Stimulated activated naive CD8-positive, alpha-beta T cell treated with anti-CD3 and anti-CD28 coated beads, Interleukin-15, Interleukin-2, amounts not matched to agents 100 U/mL and 50 U/mL, for 24 hours (primary cell): ENCODE measurements at regions not wholly inside any gene's neighbourhood (a gene's known extent, or its start where the extent isn't known, plus 50 kb on each side); places are given as distances from the start of the nearest gene placed in this dataset.
"Not testable (repeated sequence)": the region's sequence is repeated elsewhere in the genome, so short reads cannot be mapped to it uniquely, and the experiment has no call there.

Source experiments
- ATAC-seq: fragments of 150-1000 bp; cut with Tn5 transposase; one replicate; pipeline ENCODE4 v1.10.0; 2021
- DNase-seq: peaks from one replicate; pipeline ENCODE4 v3.0.0; 2021

- ATAC-seq (no peak), DNase-seq (no peak)
Observed at GRCh38 chr16:5751216-5751615, 653.6 kb upstream of the EEF2KMT start.

GRCh38 chr16:5750439-5750838 is 652.8 kb upstream of the EEF2KMT start:
- not testable (repeated sequence) for DNase-seq, ATAC-seq

DNA sequence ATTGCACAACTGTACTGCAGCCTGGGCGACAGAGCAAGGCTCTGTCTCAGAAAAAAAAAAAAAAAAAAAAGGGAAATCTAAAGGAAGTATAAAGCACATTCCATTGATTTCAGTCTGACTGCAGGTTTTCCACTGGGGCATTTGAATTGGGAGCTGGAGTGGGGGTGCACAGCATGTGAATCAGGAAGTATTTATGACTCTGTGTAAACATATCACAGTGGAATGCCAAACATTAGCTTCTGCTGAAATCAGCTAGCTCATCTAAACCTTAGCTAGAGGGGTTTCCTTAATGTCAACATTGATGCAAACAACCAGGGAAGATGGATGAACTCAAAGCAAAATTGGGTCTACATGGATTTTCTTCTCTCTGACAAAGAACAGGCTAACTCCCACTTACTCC is 641.0 kb upstream of the EEF2KMT start:
- DNase-seq (no peak), ATAC-seq (no peak)

DNA sequence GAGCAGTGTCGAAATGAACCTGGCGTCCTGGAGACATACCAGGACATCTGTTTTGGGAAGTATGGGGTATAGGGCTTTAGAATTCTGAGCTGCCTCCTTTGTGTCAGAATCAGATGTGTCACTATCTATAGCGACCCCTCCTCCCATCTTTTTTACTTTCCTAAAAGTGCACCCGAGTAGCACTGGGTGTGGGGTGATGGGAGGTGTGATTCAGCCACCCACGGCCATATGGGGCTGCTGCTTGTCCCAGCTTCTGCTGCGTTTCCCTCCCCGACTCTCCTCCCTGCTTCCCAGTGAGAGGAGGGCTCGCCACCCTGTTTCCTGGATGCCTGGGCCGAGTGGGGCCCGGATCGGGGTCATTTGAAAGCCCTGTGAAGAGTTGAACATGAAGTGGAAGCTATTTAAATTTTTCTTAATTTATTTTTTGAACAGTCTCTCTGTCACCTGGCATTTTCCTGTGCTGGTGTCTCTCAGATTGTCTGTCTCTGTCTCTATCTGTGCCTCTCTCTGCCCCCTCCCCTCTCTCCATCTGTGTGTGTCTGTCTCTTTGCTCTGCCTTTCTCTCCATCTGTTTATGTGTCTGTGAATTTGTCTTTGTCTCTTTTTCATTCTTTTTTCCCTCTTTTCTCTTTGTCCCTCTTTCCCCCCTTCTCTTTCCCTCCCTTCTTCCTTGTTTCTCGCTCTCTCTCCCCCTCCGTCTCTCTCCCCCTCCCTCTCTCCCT is 638.8 kb upstream of the EEF2KMT start:
- no peak for ATAC-seq

GRCh38 chr16:5735444-5735843 is 637.8 kb upstream of the EEF2KMT start:
- no peak for ATAC-seq
- no peak for DNase-seq

More for the DNA sequence above, 638.8 kb upstream of the EEF2KMT start:
- no peak for DNase-seq

GRCh38 chr16:5730783-5731182 is 633.2 kb upstream of the EEF2KMT start:
- DNase-seq (no peak), ATAC-seq (no peak)

GRCh38 chr16:5722116-5722619 is 624.6 kb upstream of the EEF2KMT start:
- ATAC-seq (no peak), DNase-seq (no peak)

- DNase-seq, result no peak
- no peak for ATAC-seq
Observed at GRCh38 chr16:5715155-5715554, 617.6 kb upstream of the EEF2KMT start.

GRCh38 chr16:5709889-5710288 is 612.3 kb upstream of the EEF2KMT start:
- ATAC-seq, result no peak
- DNase-seq, result no peak

GRCh38 chr16:5706211-5706610 is 608.6 kb upstream of the EEF2KMT start:
- DNase-seq, result no peak
- no peak for ATAC-seq

DNA sequence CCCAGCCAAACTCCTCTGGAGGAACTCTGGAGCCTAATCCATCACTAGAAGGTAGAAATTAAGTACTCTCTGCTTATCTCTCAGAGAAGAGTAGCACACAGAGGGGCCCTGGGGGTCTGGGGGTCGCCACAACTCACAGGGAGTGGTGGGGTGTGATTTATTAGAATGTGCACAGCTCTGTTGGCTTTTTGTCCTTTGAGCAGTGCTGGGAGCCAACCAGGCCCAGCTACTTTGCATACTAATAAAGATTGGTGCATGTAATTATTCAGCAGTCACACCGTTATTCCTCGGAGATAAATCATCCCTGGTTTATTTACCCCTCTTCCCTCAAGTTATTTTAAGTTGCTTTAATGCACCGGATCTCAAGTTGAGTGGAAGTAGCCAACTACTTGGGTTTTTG is 606.7 kb upstream of the EEF2KMT start:
- ATAC-seq, result no peak

GRCh38 chr16:5693426-5693825 is 595.8 kb upstream of the EEF2KMT start:
- no peak for DNase-seq
- no peak for ATAC-seq

More for the DNA sequence above, 606.7 kb upstream of the EEF2KMT start:
- no peak for DNase-seq

DNA sequence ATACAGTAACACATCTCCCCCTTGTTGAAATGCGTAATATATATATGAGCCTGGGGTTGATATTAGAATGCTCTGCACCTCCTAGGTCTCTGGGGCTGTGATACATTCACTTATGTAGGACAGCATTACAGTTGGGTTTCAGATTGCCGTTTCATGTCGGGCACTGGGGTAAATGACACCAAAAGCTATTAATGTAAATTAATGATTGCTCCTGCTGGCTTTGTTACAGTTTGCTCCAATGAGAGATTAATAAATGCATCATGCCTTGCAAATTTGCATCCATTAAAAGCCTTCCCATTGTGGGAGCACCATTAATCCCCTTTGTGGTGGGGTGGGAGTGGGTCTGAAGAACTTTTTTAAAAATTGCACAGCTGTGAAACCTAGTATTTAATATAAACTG is 584.4 kb upstream of the EEF2KMT start:
- no peak for DNase-seq
- no peak for ATAC-seq

DNA sequence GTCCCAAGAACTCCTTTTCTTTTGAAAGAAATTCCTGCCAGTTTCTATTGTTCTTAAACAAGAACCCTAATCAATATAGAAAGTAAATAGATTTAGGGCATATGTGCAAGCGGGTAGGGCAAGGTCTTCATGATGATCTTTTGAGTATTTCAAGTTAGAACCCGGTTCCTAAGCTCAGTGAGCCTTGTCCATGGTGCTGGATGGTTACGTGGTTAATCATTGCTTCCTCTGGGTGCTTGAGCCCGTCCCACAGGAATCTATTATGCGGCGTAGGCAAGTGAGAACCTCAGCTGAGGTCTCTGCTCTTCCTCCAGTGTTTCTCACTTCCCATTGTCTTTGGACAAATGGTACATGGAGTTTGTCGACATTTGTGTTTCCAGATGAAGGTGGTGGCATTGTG is 580.8 kb upstream of the EEF2KMT start:
- ATAC-seq, result no peak
- no peak for DNase-seq

GRCh38 chr16:5671421-5671820 is 573.8 kb upstream of the EEF2KMT start:
- ATAC-seq (no peak), DNase-seq (no peak)

- ATAC-seq, result no peak
Observed at GRCh38 chr16:5670198-5670597, 572.6 kb upstream of the EEF2KMT start.

DNA sequence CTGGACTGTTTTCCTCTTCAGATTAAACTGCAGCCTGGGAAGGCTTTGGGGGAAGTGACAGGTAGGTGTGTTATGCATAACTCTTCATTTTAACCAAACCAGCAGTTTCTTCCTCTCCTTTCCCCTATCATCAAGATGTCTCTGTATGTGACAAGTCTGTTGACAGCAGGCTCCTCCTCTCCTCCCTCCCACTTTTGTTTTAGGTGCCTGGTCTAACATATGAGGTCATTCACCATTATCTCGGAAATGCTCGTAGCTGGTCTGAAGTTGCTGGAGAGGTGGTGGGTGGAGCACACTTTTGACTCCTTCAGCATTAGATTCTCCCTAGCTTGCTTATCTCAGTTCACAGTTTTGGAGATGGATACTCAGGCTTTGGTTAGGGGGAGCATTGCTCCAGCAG is 571.0 kb upstream of the EEF2KMT start:
- ATAC-seq (no peak), DNase-seq (no peak)

More at GRCh38 chr16:5670198-5670597, 572.6 kb upstream of the EEF2KMT start:
- DNase-seq, result no peak

DNA sequence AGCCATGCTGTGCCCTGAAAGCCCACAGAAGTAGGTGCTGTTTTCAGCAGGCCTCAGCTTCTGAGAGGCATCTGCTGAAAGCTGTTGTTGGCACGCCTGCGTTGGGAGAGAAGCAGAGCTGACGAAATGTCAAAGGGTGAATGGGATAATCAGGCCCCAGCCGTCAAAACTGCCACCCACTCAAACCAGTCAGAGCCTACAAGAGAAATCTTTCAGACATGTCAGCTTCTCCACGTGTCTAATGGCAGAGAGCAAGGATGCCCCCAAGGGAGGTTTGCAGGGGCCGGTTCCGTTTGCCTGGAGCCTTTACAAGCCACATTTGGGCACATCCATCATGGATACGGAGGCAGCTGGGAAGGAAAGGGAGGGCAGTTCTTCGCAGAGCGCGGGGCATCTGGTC is 568.2 kb upstream of the EEF2KMT start:
- DNase-seq (no peak), ATAC-seq (no peak)

- ATAC-seq, result no peak
Observed at GRCh38 chr16:5653789-5654188, 556.2 kb upstream of the EEF2KMT start.

DNA sequence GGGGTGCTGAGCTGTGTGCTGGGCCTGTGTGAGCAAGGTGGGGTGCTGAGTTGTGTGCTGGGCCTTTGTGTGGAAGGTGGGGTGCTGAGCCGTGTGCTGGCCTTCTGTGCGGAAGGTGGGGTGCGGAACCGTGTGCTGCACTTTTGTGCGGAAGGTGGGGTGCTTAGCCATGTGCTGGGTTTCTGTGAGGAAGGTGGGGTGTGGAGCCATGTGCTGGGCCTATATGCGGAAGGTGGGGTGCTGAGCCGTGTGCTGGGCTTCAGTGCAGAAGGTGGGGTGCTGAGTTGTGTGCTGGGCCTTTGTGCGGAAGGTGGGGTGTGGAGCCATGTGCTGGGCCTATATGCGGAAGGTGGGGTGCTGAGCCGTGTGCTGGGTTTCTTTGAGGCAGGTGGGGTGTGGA is 555.4 kb upstream of the EEF2KMT start:
- no peak for ATAC-seq
- no peak for DNase-seq

More at GRCh38 chr16:5653789-5654188, 556.2 kb upstream of the EEF2KMT start:
- DNase-seq, result no peak

- no peak for DNase-seq
- ATAC-seq, result no peak
Observed at GRCh38 chr16:5649762-5650743, 552.5 kb upstream of the EEF2KMT start.

DNA sequence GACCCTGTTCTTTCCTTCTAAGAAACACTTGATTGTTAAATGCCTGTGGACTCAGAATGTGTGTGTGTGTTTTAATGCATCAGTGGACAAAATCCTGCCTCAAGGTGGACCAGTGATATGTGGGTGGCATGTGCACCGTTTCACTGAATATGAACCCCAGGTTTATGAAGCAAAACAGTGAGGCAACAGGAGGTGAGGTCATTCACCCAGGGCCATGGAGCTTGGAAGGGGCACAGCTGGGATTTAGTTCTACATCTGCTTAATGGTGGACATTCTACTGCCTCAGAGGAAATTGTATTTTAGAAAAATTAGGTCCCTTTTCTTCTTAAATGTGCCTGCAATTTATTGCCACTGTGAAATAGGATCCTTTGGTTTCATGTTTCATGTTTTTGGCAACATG is 549.5 kb upstream of the EEF2KMT start:
- DNase-seq (no peak), ATAC-seq (no peak)
